HG03342 (cell line): ENCODE measurements at regions not wholly inside any gene's neighbourhood (a gene's known extent, or its start where the extent isn't known, plus 50 kb on each side); places are given as distances from the start of the nearest gene placed in this dataset.
"Not testable (repeated sequence)": the region's sequence is repeated elsewhere in the genome, so short reads cannot be mapped to it uniquely, and the experiment has no call there.

Source experiments
- ATAC-seq: cut with Tn5 transposase; IDR thresholded peaks from one replicate; pipeline ENCODE4 v1.9.1; 2021; ENCODE audit warnings: mild to moderate bottlenecking, moderate library complexity; ENCODE audit not compliant: unreplicated experiment

DNA sequence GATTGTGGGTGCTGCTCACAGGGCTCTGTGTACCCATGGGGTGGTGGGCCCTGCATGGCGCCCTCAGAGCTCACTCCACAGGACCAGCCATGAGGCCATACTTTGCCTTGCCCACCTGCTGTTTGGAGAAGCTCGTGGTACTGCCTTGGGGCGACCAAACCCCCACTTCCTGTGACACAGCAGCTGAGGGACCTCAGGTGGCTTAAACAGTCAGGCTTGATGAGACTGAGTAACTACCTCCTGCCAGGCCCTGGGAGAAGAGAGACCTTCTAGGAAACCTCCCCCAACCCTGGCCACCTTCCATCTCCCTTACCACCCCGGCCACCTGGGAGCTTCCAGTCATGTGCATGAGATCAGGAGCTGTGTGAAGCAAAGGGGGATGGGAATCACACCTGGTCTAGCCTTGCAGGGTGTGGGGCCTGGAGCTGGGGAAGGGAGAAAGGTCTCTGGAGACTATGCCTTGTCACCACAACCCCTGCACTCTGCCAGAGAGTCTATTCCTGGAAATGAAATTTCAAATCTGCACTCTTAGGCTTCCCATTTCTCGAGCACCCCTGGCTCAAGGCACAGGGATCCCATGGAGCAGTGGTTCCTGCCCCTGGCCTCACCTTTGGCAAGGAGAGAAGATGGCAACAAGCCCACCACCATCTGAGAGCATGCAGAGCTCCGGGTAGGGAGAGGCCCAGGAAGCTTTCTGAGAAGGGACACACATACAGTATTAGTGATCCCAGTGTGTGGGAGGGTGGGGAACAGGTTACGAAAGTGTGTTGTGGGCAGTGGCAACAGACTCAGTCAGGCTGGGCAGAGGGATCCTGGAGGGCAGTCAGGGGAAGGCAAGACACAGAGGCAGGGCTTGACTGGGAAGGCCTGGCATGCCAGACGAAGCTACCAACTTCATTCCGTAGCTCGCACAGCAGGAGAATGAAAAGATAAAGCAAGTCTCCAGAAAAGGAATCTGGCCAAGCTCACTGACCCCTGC is 125.0 kb downstream of the URI1 start:
- ATAC-seq, result no peak

DNA sequence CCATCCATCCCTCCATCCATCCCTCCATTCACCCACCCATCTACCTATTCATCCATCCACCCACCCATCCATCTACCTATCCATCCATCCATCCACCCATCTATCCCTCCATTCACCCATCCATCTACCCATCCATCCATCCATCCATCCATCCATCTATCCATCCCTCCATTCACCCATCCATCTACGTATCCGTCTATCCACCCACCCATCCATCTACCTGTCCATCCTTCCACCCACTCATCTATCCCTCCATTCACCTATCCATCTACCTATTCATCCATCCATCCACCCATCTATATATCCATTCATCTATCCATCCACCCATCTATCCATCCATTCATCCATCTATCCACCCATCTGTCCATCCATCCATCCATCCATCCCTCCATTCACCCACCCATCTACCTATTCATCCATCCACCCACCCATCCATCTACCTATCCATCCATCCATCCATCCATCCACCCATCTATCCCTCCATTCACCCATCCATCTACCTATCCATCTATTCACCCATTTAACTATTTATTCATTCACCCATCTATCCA is 126.0 kb downstream of the URI1 start:
- not testable (repeated sequence) for ATAC-seq

DNA sequence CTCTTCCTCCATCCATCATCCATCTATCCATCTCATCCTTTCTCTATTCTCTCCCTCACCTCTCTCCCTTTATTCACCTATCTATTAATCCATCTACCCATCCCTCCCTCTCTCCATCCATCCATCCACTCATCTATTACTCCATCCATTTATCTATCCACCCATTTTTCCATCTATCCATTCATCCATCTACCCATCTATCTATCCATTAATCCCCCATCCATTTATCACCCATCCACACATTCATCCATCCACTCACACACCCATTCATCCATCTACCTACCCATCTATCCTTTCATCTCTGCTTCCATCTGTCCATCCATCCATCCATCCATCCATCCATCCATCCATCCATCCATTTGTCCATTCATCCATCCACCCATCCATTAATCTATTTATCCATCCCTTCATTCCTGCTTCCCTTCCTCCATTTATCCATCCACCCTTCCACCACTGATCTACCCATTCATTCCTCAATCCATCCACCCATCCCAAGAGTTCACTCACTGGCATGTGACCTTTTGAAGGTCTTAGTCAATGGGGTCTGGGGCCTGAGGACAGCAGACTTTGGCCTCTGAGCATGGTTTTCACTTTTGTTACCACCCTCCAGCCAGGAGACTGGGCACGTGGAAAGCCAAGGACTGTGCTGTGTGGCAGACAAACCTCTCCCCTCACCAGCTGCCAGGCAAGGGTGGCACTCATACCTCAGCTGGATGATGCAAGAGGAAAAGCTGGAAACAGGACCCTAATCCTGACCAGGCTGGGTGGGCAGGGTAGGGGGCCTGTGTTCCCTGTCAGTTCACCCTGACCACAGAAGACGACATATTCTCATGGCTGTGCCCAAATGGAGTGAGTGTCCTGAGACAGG is 126.7 kb downstream of the URI1 start:
- ATAC-seq, result no peak

DNA sequence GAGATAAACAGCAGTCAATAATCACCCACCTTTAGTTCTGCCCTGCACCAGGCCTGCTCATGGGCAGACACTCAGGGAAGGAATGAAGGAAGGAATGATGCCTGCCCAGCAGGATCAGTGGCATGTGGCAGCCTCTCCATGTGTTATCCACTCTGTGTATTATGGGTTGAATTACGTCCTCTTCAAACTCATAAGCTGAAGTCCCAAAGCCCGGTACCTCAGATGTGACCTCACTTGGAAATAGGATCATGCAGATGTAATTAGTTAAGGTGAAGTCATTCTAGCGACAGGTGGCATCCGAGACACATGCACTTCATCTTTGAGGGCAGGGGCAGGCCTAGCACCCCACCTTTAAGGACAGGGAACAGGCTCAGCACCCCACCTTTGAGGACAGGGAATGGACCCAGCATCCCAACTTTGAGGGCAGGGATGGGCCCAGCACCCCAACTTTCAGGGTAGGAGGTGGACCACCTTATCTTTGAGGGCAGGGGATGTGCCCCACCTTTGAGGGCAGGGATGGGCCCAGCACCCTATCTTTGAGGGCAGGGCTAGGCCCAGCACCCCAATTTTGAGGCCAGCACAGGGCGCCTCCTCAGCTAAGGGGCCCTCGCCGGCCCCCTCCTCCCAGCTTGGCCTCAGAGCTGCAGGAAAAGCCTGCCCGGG is 127.6 kb downstream of the URI1 start:
- ATAC-seq, result no peak

DNA sequence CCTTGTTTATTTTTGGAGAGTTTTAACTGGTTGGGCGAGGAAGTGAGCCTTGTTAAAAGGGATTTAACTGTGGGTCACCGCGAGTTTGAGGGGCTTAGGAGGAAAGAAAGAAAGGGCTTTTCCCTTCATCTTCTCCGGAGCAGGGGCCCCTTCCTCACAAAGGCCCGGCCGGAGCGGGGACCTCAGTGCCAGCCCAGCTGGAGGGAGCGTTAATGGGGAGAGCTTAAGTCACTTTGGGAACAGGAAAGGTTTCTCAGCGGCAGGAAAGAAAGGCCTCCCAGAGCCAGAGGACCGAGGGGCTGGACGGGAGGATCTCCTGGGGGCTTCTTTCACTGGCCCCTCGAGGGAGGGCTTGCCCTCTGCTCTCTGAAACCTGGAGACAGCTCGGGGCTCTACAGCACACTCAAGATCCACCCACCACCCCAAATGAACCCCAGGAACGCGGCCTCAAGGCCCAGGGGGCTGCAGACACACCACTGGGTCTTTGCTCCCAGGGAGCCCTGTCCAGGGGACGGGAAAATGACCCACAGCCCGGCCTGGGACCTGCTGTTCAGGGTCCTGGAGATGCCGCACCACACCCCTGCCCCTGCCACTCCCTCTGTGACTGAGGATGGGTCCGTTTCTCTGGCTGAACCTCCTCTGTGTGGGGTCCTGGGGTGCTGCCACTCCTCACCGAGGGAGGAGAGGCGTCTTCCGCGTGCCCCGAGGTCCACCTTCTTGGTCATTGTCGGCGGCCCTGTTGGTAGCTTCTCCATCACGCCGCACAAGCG is 128.3 kb downstream of the URI1 start:
- no peak for ATAC-seq

DNA sequence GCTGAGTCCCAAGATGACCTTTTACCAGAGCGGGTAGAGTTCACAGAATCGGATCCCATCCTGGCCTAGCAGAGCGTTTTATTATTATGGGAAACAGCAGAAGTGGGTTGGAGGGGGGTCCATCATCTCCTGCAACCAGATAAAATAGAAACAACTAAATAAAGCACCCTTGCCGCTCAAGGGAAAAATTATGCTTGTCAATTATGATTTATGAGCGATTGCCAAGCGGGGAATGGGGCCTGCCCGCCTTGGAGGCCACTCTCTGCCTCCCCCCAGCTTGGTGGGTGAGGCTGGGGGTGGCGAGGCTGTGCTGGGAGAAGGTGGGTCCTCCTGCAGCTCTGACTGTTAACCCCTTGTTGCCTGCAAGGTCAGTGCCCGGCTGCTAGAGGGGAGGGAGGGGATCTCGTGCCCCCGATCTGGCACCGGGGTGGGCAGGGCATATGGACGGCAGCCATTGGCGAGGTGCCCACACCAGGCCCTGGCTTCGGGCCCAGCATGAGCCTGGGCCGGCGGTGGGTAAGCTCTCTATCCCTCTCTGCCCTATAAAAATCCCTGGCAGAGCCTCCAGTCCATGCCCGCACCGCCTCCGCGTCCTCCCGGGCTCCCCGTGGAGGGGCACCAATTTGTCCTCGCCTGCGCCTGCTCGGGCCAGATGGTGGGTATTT is 129.1 kb downstream of the URI1 start:
- ATAC-seq, result no peak

DNA sequence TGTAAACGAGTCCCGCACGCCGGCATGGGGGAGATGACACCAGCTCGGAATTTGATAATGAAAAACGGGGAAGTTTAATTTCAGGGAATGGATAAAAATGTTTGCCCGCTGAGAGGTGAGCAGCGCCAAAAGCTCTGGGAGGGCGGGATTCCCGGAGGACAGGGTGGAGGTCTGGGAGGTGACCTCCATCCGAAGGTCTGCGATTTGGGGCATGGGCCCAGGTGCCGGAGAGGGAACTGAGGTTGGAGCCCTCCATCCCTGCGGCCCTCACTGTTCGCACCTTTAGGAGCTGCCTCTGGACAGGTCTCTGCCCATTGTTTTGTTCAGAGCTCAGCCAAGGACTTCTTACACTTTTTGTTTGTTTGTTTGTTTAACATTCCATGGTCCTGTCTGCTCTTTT is 129.8 kb downstream of the URI1 start:
- ATAC-seq, result no peak

DNA sequence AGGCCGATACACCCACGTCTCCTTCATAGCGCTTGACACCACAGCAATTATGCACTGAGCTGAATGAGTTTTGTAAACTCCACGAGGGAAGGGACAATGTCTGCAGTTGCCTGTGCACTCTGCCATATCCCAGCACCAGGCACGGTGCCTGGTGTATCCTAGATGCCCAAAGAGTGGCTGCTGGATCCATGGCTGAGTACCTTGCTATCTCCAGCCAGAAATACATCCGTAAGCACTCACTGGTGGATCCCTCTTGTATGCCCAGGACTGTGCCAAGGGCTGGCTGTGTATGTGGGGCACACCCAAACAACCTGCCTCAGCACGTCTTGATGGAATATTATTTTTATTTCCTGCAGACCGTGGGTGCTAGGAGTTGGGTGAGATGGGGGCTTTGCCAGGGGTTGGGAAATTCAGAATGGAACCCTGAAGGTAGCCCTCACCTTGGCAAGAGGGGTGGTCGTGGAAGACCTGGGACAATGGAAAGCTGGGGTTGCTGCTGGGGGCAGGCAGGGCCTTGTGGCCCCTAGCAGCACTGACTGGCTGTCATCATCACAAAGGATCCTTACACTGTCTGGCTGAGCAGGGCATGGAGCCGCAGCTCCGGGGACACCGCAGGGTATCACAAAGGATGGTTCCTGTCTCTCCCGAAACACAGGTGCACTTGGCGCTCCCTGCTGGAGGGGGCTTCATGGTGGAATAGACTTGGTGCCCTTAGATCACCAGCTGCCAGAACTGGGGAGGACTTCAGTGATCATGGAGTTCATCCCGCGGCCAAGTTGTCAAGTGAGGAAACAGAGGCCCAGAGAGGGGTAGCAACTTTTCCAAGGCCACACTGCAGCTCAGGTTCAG is 131.3 kb downstream of the URI1 start:
- ATAC-seq, result no peak

DNA sequence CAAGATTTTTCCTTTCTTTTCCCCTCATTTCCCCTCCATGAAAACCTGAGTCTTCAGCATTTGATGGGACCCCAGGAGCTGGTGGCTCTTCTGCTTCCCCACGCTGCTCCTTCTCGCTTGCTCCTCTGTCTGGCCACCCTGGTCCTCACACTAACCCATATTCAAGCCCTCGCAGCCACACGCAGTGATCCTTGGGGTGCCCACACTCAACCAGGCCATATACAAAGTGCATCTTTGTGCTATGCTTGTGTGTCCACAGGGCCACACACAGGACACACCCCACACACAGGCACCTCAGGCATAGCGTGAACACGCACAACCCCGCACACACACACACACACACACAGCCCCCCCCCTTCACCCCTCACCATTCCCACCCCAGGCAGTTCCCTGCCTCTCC is 132.1 kb downstream of the URI1 start:
- no peak for ATAC-seq

DNA sequence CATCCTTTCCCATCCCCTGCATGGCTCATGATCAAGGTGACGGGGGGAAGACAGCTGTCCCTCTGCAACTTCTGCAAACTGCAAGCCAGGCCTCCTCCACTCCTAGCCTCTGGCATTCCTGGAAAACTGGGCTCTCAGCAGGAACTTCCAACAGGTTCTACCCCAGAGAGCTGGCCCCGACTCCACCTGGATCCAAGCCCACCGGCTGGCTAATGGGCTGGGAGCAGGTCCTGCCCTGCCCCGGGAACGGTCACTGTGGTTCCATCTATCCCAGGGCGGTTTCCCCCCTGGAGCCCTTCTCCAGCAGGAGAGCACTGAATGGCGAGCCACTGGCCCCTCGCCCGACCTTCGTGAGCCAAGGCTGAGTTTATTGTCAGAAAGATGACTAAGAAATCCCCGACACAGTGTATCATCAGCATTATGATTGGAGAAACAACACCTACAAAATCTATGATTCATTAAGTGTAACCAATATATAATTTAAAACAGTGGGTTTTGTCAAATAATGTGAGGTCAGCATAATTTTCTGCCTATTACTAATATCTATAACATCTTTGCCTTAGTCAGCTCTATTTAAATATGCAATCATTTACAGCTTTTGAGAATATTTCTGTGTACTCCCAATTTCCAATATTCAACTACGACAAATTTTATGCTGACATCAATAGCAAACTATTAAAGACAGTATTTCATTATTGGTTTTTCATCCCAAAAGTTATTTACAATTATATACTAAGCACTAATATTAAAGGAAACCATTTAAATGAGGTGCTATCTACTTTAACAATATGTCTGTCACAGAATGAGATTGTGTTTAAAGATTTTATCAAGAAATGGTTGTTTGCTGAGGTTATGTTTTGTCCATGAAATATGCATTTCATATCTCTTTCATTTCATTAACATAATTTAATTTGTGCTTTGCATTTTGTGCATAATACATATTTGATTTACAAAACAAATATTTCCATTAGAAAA is 133.0 kb downstream of the URI1 start:
- no peak for ATAC-seq

DNA sequence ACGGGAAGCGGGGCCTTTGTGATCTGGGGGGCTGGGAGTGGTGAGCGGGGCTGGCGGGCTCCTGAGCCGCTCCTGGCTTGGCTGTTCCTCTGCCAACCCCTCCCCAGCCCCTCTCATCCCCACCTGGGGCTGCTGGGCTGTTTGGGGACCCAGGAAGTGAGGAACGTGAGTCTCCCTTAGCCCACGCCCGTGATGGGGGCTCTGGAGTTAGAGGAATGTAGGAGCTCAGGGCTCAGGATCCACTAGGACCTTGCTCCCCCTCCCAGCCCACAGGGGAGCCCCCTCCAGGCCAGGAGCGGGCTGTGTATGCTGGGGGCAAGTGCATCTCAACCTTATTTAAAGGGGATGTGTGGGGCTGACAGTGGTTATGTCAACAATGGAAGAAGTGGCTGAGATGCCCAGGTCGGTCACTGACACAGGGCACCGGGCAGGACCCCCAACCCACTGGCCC is 134.1 kb downstream of the URI1 start:
- ATAC-seq, result no peak

DNA sequence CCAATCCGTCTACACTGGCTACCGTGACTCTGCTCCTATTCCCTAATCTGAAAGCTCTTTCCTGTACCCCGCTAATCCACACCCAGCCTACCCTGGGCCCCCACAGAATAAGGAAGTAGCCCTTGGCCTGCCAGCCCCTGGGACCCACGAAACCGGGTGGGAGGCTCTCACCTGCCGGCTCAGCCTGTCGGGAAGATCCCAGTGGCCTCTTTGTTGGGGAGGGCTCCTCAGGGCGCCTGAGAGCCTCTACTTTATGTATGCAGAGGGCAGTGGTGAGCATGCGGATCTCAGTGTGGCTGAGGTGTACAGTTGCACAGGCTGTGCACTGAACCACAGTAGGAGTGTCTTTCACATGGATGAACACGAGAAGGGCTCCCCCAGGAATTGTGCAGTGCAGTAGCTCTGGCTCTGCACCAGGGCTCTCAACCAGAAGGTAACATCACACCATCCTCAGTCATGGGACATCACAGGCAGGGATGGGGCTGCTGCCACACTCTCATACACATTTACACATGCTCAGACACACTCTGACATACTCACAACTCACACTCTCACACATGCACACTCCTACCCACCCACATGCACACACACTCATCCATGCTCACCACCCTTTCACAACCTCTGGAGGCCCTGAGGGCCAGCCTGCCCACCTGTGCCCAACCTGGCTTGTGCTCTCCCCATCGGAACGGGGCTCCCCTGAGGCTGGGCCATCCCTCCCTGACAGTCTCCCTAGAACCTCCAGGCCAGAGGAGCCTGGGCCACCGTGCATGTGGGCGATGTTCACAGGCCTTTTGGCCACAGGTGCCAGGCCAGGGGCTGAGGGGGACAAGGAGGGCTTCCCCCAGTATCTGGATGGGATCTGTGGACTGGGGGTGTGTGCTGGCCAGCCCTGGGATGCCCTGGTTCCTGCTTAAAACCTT is 135.0 kb downstream of the URI1 start:
- ATAC-seq, result no peak

DNA sequence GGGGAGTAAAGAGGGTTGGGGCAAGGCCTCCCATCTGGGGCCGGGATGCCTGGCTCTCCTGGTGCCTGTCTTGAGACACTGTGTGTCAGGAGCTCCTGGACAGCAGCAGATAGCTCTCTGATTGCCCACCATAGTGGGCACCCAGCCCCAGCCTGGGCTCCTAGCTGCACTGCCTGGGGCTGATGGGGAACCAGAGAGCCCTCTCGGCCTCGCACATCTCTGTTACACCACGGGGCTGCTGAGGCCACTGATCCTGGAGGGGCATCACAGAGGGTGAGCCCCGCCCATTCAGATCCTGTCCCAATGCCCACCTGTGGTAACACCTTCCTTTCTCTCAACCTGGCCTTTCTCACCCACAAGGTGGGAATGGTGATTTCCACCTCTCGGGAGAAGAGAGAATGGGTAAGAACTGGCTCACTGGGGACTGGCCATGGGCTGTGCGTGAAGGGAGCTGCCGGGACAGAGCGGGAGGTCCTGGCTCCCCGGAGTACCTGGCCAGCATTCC is 135.9 kb downstream of the URI1 start:
- ATAC-seq, result no peak

DNA sequence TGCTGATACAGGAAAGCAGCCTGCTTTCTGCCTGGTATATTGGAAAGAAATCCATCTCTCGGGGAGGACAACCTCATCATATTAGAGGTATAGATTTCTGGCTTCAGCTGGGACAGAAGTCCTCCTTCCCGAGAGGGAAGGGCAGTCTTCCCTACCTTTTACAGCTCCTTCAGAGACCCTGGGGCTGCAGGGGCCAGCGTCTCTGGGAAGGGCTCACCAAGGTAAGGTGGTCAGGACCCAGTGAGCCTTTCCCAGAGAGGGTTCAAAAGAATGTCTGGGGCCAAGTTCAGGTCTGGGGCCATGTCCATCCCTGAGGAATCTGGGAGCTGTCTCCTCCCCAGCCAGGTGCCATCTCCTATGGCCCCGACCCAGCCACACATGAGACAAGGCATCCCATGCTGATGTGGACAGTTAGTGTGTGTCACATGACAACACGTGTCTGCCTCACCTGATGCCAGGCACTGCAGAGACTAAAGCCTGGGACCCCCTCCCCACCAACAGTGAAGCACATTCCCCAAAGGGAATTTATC is 136.4 kb downstream of the URI1 start:
- no peak for ATAC-seq

DNA sequence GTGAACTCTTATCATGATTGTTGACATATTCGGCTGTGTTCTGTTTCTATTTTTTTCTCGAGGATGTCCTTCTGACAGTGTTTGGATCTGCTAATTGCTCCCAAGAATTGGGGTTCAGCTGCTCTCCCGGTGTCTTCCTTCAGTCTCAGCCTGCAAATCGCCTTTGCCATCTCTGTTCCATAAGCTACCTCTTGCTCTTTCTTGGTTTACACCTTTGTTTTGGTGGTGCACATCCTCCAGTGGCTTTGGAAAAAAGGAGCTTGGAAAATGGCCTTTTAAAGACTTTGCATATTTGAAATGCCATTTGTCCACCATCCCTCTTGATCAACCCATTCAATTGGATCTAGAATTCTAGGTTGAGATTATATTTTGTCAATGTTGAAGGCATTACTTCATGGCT is 137.2 kb downstream of the URI1 start:
- ATAC-seq, result no peak

DNA sequence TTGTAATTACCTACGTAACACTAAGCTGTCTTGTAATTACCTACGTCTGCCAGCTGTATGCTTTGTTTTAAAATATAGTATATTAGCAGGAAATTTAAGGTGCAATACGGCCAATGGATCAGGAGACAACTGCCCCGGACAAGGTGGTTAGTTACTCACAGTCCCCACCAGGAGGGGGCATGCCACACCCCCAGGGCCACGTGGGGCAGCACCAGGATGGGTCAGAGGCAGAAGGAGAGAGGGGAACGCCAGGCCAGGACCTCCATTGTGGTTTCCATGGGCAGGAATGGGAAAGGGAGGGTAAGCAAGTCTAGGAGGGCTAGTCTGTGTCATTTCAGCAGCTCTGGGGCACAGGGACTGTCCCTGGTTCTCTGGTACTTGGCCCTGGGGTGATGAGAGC is 140.1 kb downstream of the URI1 start:
- ATAC-seq, result no peak
